IMR-90 (cell line): ENCODE measurements at regions not wholly inside any gene's neighbourhood (a gene's known extent, or its start where the extent isn't known, plus 50 kb on each side); places are given as distances from the start of the nearest gene placed in this dataset.

Experiments used
- ATAC-seq: fragments of 200-7000 bp; cut with Tn5 transposase; 2 replicates; pipeline ENCODE4 v1.9.1; 2020; ENCODE audit warnings: low read depth, mild to moderate bottlenecking, moderate library complexity
- BruUV-seq: library from RNA; stranded (reverse); fragments of 400-500 nt; replicated peaks from 2 replicates; lab custom pipeline; 2021; lab: Mats Ljungman, UMichigan
- CTCF ChIA-PET: fragments of 300-600 bp; formaldehyde crosslinking; extraction: SDS; loops from one replicate; lab custom pipeline; 2021; ENCODE audit warnings: antibody characterized with exemption; lab: Yijun Ruan, JAX
- POLR2A ChIA-PET: fragments of 300-600 bp; sonication (Branson Sonifier 250); formaldehyde crosslinking; loops from one replicate; lab custom pipeline; 2022; ENCODE audit warnings: antibody characterized with exemption; ENCODE audit not compliant: unreplicated experiment; lab: Charles Lee
- DNase-seq: peaks from one replicate; pipeline ENCODE4 v3.0.0; 2013
- H2AFZ ChIP-seq: replicated peaks from 2 replicates; pipeline ENCODE3; 2013; ENCODE audit warnings: low read length, mild to moderate bottlenecking; ENCODE audit not compliant: poor library complexity
- H2AK5ac ChIP-seq: 2 replicates; pipeline ENCODE4 v1.6.1; 2013; ENCODE audit warnings: low read depth, low read length, inconsistent platforms
- H2AK9ac ChIP-seq: replicated peaks from 2 replicates; pipeline ENCODE3; 2013; ENCODE audit warnings: mild to moderate bottlenecking, low read depth, low read length, moderate library complexity; ENCODE audit not compliant: poor library complexity
- H2BK120ac ChIP-seq: 2 replicates; pipeline ENCODE4 v1.6.1; 2013; ENCODE audit warnings: low read depth, low read length, inconsistent platforms
- H2BK15ac ChIP-seq: 3 replicates; pipeline ENCODE4 v1.6.1; 2013; ENCODE audit warnings: low read depth, low read length, inconsistent platforms
- H2BK20ac ChIP-seq: 2 replicates; pipeline ENCODE4 v1.6.1; 2013; ENCODE audit warnings: low read depth, mild to moderate bottlenecking, inconsistent platforms, low read length, moderate library complexity
- H2BK5ac ChIP-seq: 2 replicates; pipeline ENCODE4 v1.6.1; 2013; ENCODE audit warnings: mild to moderate bottlenecking, low read depth, low read length, inconsistent platforms; ENCODE audit not compliant: poor library complexity, severe bottlenecking
- H3K14ac ChIP-seq: replicated peaks from 2 replicates; pipeline ENCODE4 v1.6.1; 2013; ENCODE audit warnings: low read depth, low read length, inconsistent platforms
- H3K18ac ChIP-seq: 2 replicates; pipeline ENCODE4 v1.6.1; 2013; ENCODE audit warnings: low read depth, low read length, control low read depth
- H3K23ac ChIP-seq: 2 replicates; pipeline ENCODE4 v1.6.1; 2013; ENCODE audit warnings: low read depth, low read length, inconsistent platforms
- H3K27ac ChIP-seq: 2 replicates; pipeline ENCODE4 v1.5.1; 2013; ENCODE audit warnings: mild to moderate bottlenecking, control low read depth, low read length; ENCODE audit not compliant: insufficient read depth
- H3K27me3 ChIP-seq: 2 replicates; pipeline ENCODE4 v1.6.1; 2013; ENCODE audit warnings: low read length; ENCODE audit not compliant: control insufficient read depth, insufficient read depth
- H3K36me3 ChIP-seq: 2 replicates; pipeline ENCODE4 v1.6.1; 2013; ENCODE audit warnings: low read length, mixed read lengths; ENCODE audit not compliant: control insufficient read depth, insufficient read depth
- H3K4ac ChIP-seq: 2 replicates; pipeline ENCODE4 v1.6.1; 2013; ENCODE audit warnings: low read depth, low read length, inconsistent platforms
- H3K4me1 ChIP-seq: 2 replicates; pipeline ENCODE4 v1.6.1; 2013; ENCODE audit warnings: low read length, mixed read lengths; ENCODE audit not compliant: control insufficient read depth, insufficient read depth
- H3K4me2 ChIP-seq: 2 replicates; pipeline ENCODE4 v1.6.1; 2013; ENCODE audit warnings: low read depth, mild to moderate bottlenecking, control low read depth, low read length, moderate library complexity
- H3K4me3 ChIP-seq: 2 replicates; pipeline ENCODE4 v1.5.1; 2013; ENCODE audit warnings: low read depth, mild to moderate bottlenecking, control low read depth, low read length, moderate library complexity; ENCODE audit not compliant: insufficient read depth
- H3K56ac ChIP-seq: 2 replicates; pipeline ENCODE4 v1.6.1; 2013; ENCODE audit warnings: low read length, inconsistent platforms; ENCODE audit not compliant: insufficient read depth; ENCODE audit errors: extremely low read depth
- H3K79me1 ChIP-seq, 2 experiments: 2 replicates each; pipeline ENCODE4 v1.6.1; 2013; ENCODE audit warnings: low read length in 2 of 2, inconsistent platforms in 1 of 2, low read depth in 1 of 2
- H3K9ac ChIP-seq: 2 replicates; pipeline ENCODE4 v1.6.1; 2013; ENCODE audit warnings: low read depth, low read length, control low read depth
- H3K9me1 ChIP-seq: 2 replicates; pipeline ENCODE4 v1.6.1; 2013; ENCODE audit warnings: low read length, inconsistent platforms; ENCODE audit not compliant: insufficient read depth
- H3K9me3 ChIP-seq: 2 replicates; pipeline ENCODE4 v1.6.1; 2013; ENCODE audit warnings: low read length; ENCODE audit not compliant: control insufficient read depth, insufficient read depth
- H4K20me1 ChIP-seq: 2 replicates; pipeline ENCODE4 v1.6.1; 2013; ENCODE audit warnings: low read length, inconsistent platforms; ENCODE audit not compliant: insufficient read depth
- H4K5ac ChIP-seq: 2 replicates; pipeline ENCODE4 v1.6.1; 2013; ENCODE audit warnings: mild to moderate bottlenecking, low read depth, low read length, control low read depth
- H4K8ac ChIP-seq, 2 experiments: 2 replicates each; pipeline ENCODE4 v1.6.1; 2013; ENCODE audit warnings: low read depth in 2 of 2, low read length in 2 of 2, control low read depth in 1 of 2, inconsistent platforms in 1 of 2
- H4K91ac ChIP-seq: 2 replicates; pipeline ENCODE4 v1.6.1; 2013; ENCODE audit warnings: low read depth, low read length, inconsistent platforms; ENCODE audit not compliant: insufficient read depth
- BHLHE40 ChIP-seq: fragments of 150-350 bp; IDR thresholded peaks from 2 replicates; pipeline ENCODE4 v1.6.1; 2016; ENCODE audit warnings: mild to moderate bottlenecking, low read depth, low read length
- CEBPB ChIP-seq: IDR thresholded peaks from 2 replicates; pipeline ENCODE4 v1.6.1; 2012; ENCODE audit warnings: low read depth, low read length, improper control_type of control experiment
- CHD1 ChIP-seq: IDR thresholded peaks from 2 replicates; pipeline ENCODE4 v1.6.1; 2012; ENCODE audit warnings: low read depth, low read length, improper control_type of control experiment
- CTCF ChIP-seq: conservative IDR thresholded peaks from 2 replicates; pipeline ENCODE4 v1.5.1; 2012; ENCODE audit warnings: mild to moderate bottlenecking, low read depth, low read length, improper control_type of control experiment
- ELK1 ChIP-seq: fragments of 150-350 bp; IDR thresholded peaks from 2 replicates; pipeline ENCODE4 v1.6.1; 2016; ENCODE audit warnings: low read depth, mild to moderate bottlenecking, low read length, moderate library complexity, borderline replicate concordance
- FOS ChIP-seq: fragments of 150-350 bp; IDR thresholded peaks from 2 replicates; pipeline ENCODE4 v1.6.1; 2016; ENCODE audit warnings: low read depth, low read length
- MAFK ChIP-seq: IDR thresholded peaks from 2 replicates; pipeline ENCODE4 v1.6.1; 2012; ENCODE audit warnings: low read depth, low read length, improper control_type of control experiment
- MAZ ChIP-seq: IDR thresholded peaks from 2 replicates; pipeline ENCODE4 v1.6.1; 2012; ENCODE audit warnings: low read depth, mild to moderate bottlenecking, low read length, improper control_type of control experiment, moderate library complexity, borderline replicate concordance
- MXI1 ChIP-seq: IDR thresholded peaks from 2 replicates; pipeline ENCODE4 v1.6.1; 2012; ENCODE audit warnings: low read depth, mild to moderate bottlenecking, low read length, moderate library complexity, borderline replicate concordance
- RAD21 ChIP-seq: IDR thresholded peaks from 2 replicates; pipeline ENCODE4 v1.6.1; 2012; ENCODE audit warnings: low read length, improper control_type of control experiment
- RCOR1 ChIP-seq: IDR thresholded peaks from 2 replicates; pipeline ENCODE4 v1.6.1; 2012; ENCODE audit warnings: mild to moderate bottlenecking, low read length, improper control_type of control experiment; ENCODE audit not compliant: insufficient replicate concordance
- RFX5 ChIP-seq: IDR thresholded peaks from 2 replicates; pipeline ENCODE4 v1.8.0; 2012; ENCODE audit warnings: low read depth, mild to moderate bottlenecking, low read length, moderate library complexity
- SMC3 ChIP-seq: fragments of 150-350 bp; IDR thresholded peaks from 2 replicates; pipeline ENCODE4 v1.6.1; 2016; ENCODE audit warnings: low read depth, mild to moderate bottlenecking, antibody characterized with exemption, low read length, moderate library complexity
- WGBS, 2 experiments: methylation state at CpG; one replicate each; pipeline versions ENCODE4 v1.1.5 to v1.1.7; 2013; ENCODE audit warnings: missing lambda C conversion rate in 2 of 2; ENCODE audit not compliant: insufficient read length in 1 of 2; ENCODE audit errors: extremely low coverage in 2 of 2; 5-methylcytosine and 5-hydroxymethylcytosine counted together
- dilution Hi-C: fragments of 300-500 bp; cut with HindIII; formaldehyde crosslinking; loops from one replicate; pipeline ENCODE4 v1.14.3; 2018; ENCODE audit warnings: low sequenced_read_pairs; ENCODE audit not compliant: unreplicated experiment
- in situ Hi-C: fragments of 300-500 bp; cut with MboI; formaldehyde crosslinking; loops from 3 replicates; pipeline ENCODE4 v1.14.3; 2019; ENCODE audit warnings: low sequenced_read_pairs, inconsistent platforms, mixed read lengths
- intact Hi-C: fragments of 100-400 bp; cut with micrococcal nuclease; formaldehyde crosslinking; loops from 2 replicates; pipeline ENCODE4 v1.10.0; 2022

- Histone ChIP-seq H3K36me3 (no peaks in the 10 kb centered on the region), H3K18ac (no peak overlapping the region), H2AK9ac (no peak overlapping the region), H3K9me3 (peaks cover 43% of the 10 kb centered on the region), H3K14ac (no peak overlapping the region), H2AK5ac (no peak overlapping the region), H2BK15ac (no peak overlapping the region), H3K79me1 (no peaks in the 10 kb centered on the region), H4K20me1 (no peaks in the 10 kb centered on the region), H2BK20ac (no peak overlapping the region), H3K27me3 (no peaks in the 10 kb centered on the region), H4K5ac (no peak overlapping the region), H3K56ac (no peak overlapping the region), H3K27ac (no peak overlapping the region), H2BK120ac (no peak overlapping the region), H3K9me1 (no peaks in the 10 kb centered on the region), H2AFZ (no peak overlapping the region), H4K8ac (no peak overlapping the region), H3K4me2 (no peak overlapping the region), H3K4ac (no peak overlapping the region), H3K4me3 (no peak overlapping the region), H3K9ac (no peak overlapping the region), H4K91ac (no peak overlapping the region), H3K4me1 (no peaks in the 10 kb centered on the region), H2BK5ac (no peak overlapping the region), H3K23ac (no peak overlapping the region)
- DNase-seq (no peak), ATAC-seq (no peak)
- 38% methylated on average over 4 of the region's 12 CpGs; no CpG with 5 or more reads in 1 of the 2 experiments for WGBS, 2 experiments
- intact Hi-C loops: no loop called here
- in situ Hi-C loops: no loop called here
- ChIA-PET POLR2A (no interaction called here), CTCF (no interaction called here)
- dilution Hi-C loops: no loop called here
- no TSS peak for BruUV-seq
- TF ChIP-seq RFX5: no peak
- TF ChIP-seq MXI1: no peak
- no peak for TF ChIP-seq CHD1
- TF ChIP-seq RAD21: no peak
- no peak for TF ChIP-seq CTCF
- no peak for TF ChIP-seq ELK1
- no peak for TF ChIP-seq MAFK
- TF ChIP-seq MAZ: no peak
- TF ChIP-seq SMC3: no peak
- no peak for TF ChIP-seq BHLHE40
- no peak for TF ChIP-seq FOS
- TF ChIP-seq RCOR1: no peak
- no peak for TF ChIP-seq CEBPB
Measured at GRCh38 chr5:2996248-2996647, 244.8 kb upstream of the IRX2 start.
